Suppressor macrophage treated with lipopolysaccharide for 4 hours (primary cell): ENCODE measurements at regions not wholly inside any gene's neighbourhood (a gene's known extent, or its start where the extent isn't known, plus 50 kb on each side); places are given as distances from the start of the nearest gene placed in this dataset.
"Not testable (repeated sequence)": the region's sequence is repeated elsewhere in the genome, so short reads cannot be mapped to it uniquely, and the experiment has no call there.

Source experiments
- DNase-seq: peaks from one replicate; pipeline ENCODE4 v3.0.0-alpha.2; 2020

DNA sequence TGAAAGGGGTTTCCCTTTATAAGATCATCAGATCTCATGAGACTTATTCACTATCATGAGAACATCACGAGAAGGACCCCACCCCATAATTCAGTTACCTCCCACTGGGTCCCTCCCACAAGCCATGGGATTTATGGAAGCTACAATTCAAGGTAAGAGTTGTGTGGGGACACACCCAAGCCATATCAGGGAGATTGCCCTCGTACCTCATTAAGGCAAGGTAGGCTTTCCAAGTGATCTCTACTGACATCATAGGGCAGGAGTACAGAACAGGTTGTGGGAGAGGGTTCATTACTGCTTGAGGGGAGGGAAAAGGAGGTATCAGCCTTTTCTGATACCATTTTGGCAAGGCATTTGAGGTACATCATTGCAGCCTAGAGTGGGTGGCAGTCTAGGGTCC is 524.6 kb downstream of the PRKD1 start:
- DNase-seq, result no peak

DNA sequence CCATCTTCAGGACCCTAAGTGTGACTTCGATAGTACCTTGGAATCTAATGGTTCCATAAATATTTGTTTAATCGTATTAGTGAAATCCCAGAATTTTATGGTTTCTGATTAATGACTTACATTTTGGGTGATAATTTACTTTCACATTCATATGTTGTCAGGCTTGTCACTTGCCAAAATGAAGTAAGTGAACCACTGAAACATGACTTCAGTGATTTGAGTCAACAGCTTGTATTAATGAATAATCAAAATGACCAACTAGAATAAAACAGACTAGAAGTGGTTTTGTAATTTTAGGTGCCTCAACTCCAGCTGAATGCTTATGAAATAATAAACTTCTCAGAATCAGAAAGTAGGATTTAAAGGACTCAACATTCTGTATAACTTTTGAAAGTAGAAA is 517.1 kb downstream of the PRKD1 start:
- DNase-seq, result no peak

DNA sequence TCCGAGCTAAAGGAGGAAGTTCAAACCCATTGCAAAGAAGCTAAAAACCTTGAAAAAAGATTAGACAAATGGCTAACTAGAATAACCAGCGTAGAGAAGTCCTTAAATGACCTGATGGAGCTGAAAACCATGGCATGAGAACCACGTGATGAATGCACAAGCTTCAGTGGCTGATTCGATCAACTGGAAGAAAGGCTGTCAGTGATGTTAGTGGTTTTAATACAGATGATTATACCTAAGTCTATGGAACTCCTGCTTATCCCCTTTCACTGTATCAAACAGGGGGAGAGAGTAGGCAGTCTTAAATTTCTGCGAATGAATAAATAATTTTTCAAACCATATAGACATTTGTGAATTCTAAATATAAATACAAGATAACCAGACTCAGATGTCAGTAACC is 512.7 kb downstream of the PRKD1 start:
- not testable (repeated sequence) for DNase-seq

DNA sequence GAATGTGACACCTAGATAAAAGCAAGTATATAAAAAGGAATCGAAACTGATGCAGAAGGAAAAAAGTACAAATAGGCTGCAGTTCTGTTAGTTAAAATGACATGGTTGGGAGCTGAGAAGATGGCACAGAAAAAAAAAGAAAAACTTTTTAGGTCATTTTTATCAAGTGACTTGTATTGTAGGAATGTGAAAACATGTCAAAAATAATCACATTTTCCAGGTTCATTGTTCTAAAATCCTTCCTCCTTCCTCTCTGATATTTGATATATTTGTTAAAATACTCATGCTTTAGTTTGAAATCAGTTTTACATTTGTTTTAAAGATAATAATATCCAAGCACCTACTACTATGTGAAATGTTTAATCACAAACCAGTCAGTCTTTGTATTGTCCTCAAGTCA is 507.9 kb downstream of the PRKD1 start:
- no peak for DNase-seq

DNA sequence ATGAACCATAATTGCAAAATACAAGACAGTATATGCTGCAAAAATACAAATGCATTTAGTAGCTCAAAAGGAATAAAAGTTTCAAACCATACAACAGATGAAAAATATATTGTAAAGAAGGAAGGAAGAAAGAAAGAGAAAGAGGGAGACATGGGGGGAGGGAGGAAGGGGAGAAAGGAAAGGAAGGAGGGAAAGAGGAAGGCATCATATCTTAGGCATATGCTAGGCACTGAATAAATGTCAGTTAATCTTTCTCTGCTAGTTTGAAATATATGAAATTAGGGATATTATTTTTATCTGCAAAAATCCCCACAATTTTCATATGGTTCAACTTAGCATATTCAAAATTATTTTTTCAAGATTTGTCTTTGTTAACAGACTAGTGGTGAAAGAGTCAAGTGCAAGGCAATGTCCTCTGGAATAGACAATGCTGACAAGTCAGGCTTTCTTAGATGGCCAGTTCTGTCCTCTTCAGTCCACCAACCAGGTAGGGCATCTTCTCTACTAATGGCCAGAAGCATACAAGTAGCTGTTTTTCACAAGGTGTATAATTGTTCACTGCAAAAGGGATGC is 506.4 kb downstream of the PRKD1 start:
- DNase-seq, result no peak

DNA sequence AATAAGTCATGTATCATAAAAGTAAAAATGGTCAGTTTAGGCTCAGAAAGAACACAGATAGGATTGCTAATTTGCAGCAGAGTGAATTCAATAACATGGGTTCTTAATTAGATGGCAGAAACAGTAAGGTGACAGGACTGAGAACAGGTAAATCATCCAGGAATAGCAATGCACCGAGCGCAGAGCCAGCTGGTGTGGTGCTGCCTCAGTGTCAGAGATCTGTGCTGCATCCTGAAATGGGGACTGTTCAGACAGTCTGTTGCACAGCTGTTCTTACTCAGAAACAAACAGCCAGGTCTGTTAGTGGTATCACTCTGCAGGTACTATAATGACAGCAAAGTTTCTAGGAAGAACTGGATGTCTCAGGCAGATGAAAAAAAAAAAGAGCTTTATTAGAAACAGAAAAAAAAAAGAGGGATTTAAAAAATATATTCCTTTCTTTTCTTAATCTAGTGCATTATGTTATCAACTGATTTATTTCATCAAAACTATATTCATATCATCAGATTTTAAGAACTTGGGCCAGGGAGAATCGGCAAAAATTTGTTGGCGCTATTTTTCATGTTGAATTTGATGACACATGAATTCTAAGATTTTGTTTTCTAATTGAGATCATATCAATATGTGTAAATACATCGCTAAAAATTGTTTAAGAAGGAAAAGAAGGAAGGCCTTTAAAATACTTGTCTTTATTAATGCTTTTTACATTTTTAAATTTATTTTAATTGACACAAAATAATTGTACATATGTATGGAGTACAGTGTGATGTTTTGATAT is 501.8 kb downstream of the PRKD1 start:
- DNase-seq, result no peak

DNA sequence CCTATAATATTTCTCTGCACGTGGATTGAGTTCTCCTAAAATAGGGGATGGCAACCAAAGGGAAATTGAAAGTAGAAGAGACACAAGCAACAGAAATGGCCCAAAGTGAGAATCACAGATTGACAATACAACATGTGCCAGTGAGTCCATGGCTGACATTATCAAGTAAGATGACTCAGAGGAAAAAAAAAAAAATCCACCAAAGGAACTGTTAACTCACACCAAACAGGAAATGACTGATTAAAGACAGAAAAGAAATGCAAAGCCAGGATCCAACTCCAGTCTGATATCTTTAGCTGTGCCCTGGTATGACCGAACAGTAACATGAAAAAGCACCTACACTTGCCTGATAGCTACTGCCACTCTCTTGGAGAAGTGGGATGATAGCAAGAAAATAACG is 485.0 kb downstream of the PRKD1 start:
- peak; percentile 4 for DNase-seq

DNA sequence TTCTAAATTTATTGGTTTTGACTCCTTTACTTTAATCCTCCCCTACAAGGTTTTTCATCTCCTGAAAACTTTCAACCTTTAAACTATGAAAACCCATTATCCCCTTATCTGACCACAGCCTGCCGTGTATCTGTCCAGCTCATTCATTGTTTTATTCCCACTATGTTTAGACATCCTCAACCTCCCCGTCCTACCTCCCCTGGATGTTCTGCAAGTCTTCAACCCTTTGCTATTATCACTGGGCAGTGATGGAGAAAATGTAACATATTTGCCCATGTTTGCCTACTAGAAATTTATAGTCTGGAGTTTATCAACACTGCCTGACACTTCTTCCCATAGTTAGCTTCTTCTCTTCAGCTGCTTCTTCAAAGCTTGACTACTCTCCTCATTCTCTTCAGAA is 483.4 kb downstream of the PRKD1 start:
- no peak for DNase-seq

DNA sequence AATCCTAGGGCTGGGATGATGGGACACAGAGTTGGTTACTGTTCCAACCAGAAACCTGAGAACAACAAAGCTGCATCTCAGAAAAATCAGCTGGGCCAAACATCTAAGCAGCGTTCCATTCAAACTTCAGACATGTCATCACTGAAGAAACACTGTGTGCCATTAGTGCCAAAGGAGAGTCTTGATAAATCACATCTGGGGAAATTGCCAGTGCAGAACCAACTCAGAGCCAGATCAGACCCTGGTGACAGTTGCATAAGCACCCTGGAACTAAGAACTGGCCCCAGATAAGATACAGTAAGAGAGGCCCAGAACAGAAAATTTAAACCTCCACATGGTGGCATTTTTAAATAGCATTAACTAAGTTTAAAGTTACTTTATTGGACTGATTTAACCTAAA is 482.8 kb downstream of the PRKD1 start:
- DNase-seq, result no peak

DNA sequence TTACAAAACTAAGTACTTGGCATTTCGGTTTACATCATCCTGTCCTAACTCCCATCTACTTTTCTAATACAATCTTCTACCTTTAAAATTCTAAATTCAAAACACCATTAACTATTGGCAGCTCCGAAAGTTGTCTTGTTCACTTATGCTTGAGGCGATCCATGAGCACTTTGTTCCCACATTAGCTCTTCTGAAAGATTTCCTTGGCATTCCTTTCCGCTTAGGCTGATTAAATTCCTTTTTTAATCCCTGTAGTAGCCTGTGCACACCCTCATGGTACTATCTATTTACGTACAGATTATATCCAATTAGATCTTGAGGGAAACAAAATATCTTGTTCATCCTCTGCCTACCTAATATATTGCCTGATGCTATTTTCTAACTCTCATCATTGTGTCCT is 480.7 kb downstream of the PRKD1 start:
- DNase-seq, result no peak

DNA sequence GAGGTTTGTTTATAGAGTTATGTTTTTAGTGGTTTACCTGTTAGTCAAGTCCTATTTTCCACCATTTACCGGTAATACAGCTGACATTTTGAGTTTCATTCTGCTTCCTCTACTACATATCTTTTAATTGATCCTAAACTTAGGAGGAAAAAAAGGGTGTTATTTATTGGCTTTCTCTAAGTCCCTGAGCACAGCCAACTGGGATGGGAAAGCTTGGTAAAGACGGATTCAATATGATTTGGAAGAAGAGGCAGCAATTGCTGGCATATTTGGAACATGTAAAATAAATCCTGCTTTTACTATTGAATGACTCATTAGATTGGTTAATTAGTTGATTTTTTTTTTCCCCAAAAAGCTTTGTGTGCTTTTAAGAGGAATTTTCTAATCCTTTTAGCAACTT is 475.7 kb downstream of the PRKD1 start:
- DNase-seq, result no peak

DNA sequence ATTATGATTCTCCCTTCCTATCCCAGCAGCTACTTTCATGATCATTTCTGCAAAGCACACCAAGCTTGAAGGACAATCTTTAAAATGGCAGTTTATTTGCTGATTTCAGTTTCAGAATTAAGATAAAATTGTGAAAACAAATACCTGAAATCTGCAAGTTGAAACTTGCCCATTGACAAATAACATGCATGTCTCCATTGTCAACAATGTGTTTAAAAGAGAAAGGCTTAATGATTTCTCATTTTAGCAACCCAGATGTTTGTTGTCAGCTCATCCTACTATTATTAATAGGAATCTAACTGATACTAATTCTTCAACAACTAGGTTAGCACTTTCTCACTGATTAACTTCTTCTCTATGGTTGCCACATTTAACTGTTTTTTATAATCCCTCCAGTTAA is 474.6 kb downstream of the PRKD1 start:
- DNase-seq, result no peak

DNA sequence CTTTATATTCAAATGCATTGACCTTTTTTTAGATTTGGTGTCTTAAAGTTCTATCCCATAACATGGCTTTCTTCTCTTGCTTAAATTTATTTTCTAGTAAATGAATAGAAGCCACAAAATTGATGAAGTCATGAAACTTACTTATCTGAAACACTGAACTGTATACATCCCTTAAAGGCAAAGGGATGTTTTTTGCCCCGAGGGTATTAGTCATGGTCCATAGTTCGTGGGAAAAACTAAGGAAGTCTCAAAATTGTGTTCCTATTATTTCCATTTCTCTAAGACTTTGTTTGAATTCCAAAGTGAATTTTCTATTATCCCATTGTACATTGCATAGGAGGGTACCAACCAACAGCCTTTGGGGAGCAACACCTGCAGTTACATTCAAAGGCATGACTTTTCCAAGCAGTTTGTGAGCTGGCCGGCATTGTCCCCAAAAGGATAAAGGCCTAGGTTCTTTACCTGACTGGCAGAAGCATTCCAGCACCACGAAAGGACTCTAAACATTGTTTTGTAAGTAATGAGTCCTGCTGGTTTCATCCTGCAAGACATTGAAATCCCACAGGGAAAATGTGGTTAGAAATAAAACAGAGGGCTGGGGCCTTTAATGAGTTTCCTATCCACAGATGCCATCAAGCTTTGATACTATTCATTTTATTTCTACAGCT is 473.5 kb downstream of the PRKD1 start:
- no peak for DNase-seq

DNA sequence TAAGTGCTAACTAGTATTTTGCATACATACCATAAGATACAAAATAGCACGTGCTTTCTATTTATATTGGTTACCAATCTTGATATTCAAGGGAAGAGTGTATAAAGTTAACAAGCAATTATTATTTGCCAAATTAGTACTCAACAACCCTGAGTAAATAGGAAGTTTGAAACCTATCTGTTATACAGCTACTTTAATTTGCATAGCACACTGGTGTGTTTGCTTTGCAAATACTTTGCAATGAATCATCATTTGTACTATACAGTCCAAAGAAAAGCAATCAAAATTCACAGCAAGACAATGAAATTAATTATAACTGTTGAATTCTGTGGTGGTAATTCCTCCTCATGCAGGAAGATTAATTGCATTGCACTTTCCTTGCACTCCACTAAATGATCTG is 469.1 kb downstream of the PRKD1 start:
- DNase-seq, result no peak

DNA sequence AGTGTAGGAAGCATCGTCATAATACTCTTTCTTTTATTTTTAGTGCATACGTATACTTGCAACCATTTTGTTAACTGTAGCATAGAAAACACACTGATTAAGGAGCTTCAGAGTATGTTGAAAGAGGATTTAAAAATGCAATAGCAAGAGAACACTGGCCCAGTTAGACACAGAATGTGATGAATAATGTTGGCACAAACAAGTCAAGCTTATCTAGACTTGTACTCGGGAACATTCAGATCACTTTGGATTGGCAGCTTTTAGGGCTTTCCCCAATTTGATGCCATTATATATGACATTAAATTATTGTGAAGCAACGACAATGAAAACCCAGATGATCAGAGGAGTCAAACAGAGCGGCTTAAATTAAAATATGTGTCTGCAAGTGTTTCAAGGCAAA is 468.1 kb downstream of the PRKD1 start:
- DNase-seq, result no peak

DNA sequence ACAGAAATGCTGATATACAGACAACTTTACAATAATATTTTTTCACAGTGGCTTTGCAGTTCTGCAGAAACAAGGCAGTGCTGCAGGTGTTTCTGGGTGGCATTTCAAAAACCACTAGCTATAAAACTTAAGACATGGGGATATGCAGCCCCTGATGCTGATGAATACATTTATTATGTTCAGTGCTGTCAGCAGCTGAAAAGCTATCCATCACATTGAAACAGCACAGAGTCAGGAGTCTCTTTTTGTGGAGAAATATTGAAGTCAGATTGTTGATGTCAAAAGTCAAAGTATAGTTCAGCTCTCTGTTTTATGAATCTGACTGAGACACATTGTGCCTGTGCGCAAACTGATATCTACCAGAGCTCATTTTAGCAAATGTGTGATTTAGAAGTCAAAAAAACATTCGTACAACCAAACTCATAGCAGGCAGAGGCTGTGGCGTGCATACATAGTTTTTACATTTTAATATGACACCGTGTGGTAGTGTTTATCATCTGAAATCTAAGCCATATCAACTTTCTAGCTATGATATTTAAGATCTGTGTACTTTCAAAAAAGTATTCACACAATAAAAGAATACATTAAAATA is 467.6 kb downstream of the PRKD1 start:
- DNase-seq, result no peak

DNA sequence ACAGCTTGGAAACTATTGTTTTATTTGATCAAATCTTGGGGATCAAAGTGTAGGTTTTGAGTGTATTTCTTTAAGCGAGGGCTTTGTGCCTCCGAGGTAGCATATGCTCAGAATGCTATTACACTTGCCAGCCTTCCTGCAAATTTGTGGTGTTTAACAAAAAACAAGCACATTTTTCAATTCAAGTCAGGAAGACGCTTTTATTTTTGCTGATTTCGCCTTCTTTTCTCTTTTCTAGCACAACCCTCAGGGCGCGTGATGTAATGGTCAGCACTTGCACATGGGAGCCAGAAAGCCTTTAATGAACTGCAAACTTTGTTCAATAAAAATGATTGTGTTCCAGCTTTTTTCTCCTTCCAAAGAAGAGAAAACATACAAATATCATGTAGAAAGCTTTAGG is 466.5 kb downstream of the PRKD1 start:
- DNase-seq, result no peak

DNA sequence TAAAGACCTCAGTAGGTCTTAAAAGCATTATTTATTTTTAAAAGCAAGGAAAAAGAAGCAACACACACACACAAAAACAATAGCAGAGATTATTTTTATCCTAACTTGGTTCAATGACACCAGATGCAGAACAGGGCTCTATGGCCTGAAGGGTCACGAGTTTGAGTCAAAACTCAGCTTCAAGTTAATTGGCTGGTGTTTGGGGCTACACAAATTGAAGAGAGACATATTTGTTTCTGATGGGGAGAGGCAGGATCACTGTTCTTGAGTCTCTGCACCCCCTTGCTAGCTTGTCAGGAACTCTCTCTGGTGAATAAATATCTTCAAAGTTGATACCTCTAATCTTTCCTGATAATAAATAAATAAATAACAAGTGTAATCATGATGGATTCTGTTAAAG is 466.1 kb downstream of the PRKD1 start:
- no peak for DNase-seq

DNA sequence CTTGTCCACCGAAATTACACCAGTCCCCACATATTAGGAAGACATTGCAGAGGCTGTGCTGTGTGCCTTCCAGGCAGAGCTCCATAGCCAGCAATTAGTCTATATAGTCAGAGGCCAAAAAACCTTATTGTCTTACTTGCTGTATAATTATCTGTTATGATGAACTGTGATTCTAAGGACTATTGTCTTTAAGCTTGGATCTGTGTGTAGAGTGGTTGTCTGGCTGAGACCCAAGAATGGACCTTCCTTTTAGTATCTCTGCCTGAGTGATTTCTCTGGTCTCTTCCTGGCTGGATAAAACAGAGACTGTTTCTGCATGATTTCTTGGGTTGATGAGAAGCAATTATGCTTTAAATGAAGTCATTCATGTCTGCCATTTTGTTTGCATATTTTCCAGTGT is 465.3 kb downstream of the PRKD1 start:
- no peak for DNase-seq

DNA sequence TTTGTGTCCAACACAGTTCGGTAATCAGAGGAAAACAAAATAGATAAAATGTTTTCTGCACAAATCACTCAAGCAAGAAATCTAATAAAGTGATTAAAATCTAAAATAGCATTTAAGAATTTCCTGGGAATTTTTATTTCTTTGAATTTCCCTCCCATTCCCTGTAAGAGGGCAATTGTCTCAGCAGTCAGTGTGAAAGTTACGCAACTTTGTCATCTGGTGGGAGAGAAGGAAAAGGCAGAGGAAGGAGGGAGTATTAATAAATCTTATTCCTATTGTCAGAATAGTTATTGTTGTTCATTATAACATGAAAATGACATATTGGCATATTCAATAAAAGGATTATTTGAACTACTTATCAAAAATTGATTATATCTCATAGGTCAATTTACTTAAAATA is 464.9 kb downstream of the PRKD1 start:
- no peak for DNase-seq

DNA sequence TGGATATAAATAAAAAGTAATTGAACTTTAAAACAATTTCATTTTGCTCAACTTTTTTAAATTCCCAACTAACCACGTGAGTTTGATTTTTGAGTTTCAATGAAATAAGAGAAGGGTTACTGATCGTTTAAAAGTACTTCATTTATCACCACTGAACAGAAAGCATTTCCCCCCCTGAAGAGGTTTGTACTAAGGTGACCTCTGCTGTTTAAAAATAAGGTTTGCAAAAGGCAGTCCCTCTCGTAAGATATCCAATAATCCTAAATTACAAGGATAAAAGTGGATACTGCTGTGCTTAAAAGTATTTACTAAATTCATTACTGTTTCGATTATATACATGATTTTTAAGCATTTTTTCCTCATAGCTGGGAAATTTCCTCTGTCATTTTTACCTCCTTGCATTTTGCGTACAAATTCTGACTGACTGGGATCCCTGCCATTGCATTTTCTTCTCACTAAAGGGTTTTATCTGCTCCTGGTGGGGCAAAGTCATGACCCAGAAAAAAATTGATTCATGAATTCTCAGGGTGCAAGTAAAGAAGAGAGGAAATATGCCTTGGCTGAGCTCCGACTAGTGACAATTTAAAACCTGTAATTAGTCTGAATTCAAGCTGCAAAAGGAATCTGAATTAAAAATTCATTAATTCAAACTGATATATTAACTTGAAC is 463.8 kb downstream of the PRKD1 start:
- no peak for DNase-seq

DNA sequence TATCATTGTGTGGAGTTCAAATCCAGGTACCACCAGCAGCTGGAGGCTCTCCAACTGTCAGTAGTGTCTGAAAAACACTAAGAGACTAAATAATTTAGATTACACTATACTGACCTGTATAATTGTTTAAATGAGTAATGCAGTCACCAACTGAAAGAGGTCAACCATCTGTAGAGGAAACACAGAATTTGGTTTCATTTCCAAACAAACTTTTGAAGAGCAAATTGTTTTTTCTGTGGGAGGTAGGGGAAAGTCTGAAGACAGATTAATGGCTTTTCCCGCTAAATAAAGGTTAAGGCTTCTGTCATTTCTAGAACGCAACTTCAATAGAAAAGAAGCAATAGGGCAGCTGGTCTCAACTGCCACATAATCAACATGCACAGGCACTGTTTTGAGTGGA is 462.6 kb downstream of the PRKD1 start:
- DNase-seq, result no peak

DNA sequence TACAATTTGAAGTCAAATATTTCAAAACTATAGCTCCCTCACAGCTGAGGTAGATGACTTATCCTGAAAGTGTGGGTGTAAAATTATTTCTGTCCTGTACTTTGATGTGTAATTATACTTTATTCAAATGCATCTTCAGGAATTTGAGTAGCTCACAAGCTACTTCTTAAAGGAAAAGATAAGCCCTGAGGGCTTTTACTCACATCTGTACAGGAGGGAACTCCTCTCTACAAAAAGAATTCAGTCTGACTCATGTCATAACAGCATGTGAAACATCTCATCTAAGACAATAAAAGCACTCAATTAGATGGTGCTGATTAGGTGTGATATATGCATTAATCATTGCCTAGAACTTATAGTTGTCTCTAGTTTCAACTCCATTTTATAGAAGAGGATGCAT is 452.0 kb downstream of the PRKD1 start:
- DNase-seq, result no peak

DNA sequence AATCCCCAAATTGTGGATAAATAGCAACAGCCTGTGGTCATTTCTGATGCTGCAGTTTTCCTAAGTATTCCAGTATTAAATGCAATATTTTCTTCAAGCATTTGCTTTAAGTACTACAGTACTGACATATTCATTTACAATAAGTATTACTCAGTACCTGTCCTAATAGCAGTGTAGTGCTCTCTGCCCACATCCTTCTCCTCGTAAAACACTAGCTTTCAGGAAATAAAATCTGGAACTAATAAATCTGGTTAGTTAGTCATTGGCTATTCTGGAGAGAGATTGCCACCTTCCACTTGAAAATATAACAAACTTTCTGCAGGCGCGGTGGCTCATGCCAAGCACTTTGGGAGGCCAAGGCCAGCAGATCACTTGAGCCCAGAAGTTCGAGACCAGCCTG is 441.5 kb downstream of the PRKD1 start:
- no peak for DNase-seq
